Trophoblast cell (in vitro differentiated cells and primary cell): ENCODE measurements at regions not wholly inside any gene's neighbourhood (a gene's known extent, or its start where the extent isn't known, plus 50 kb on each side); places are given as distances from the start of the nearest gene placed in this dataset.
"Not testable (repeated sequence)": the region's sequence is repeated elsewhere in the genome, so short reads cannot be mapped to it uniquely, and the experiment has no call there.

Source experiments
- DNase-seq, 2 donors: peaks; one replicate each; pipeline ENCODE4 v3.0.0-alpha.2; 2016
- H2AFZ ChIP-seq: 2 replicates; pipeline ENCODE4 v1.6.1; 2013; ENCODE audit warnings: low read length, moderate library complexity, mild to moderate bottlenecking; ENCODE audit not compliant: insufficient read depth, poor library complexity
- H2AK5ac ChIP-seq: 2 replicates; pipeline ENCODE4 v1.6.1; 2013; ENCODE audit warnings: mild to moderate bottlenecking, low read length
- H2BK120ac ChIP-seq: 2 replicates; pipeline ENCODE4 v1.6.1; 2013; ENCODE audit warnings: low read length, mild to moderate bottlenecking, moderate library complexity; ENCODE audit not compliant: insufficient read depth, poor library complexity
- H2BK12ac ChIP-seq: 2 replicates; pipeline ENCODE4 v1.6.1; 2013; ENCODE audit warnings: mild to moderate bottlenecking, low read length, moderate library complexity
- H2BK5ac ChIP-seq: 2 replicates; pipeline ENCODE4 v1.6.1; 2013; ENCODE audit warnings: low read length, low read depth, moderate library complexity, mild to moderate bottlenecking; ENCODE audit not compliant: poor library complexity
- H3K14ac ChIP-seq: 2 replicates; pipeline ENCODE4 v1.6.1; 2013; ENCODE audit warnings: mild to moderate bottlenecking, low read length
- H3K18ac ChIP-seq: 2 replicates; pipeline ENCODE4 v1.6.1; 2013; ENCODE audit warnings: mild to moderate bottlenecking, low read length
- H3K23ac ChIP-seq: 2 replicates; pipeline ENCODE4 v1.6.1; 2013; ENCODE audit warnings: low read length
- H3K27ac ChIP-seq: 2 replicates; pipeline ENCODE4 v1.5.1; 2013; ENCODE audit warnings: low read depth, mild to moderate bottlenecking, inconsistent platforms, low read length, moderate library complexity
- H3K27me3 ChIP-seq: 2 replicates; pipeline ENCODE4 v1.6.1; 2013; ENCODE audit warnings: inconsistent platforms, mild to moderate bottlenecking, low read length, moderate library complexity; ENCODE audit not compliant: insufficient read depth
- H3K36me3 ChIP-seq, 2 experiments: 1 replicate in 1 of 2; 2 replicates in 1 of 2; pipeline ENCODE4 v1.6.1; 2013; ENCODE audit warnings: low read length in 2 of 2, mild to moderate bottlenecking in 2 of 2, moderate library complexity in 1 of 2; ENCODE audit not compliant: insufficient read depth in 2 of 2, control insufficient read depth in 1 of 2
- H3K4ac ChIP-seq: 2 replicates; pipeline ENCODE4 v1.6.1; 2013; ENCODE audit warnings: low read depth, mild to moderate bottlenecking, low read length, moderate library complexity
- H3K4me1 ChIP-seq, 2 experiments: 1 replicate in 1 of 2; 2 replicates in 1 of 2; pipeline ENCODE4 v1.6.1; 2013; ENCODE audit warnings: low read length in 2 of 2, mild to moderate bottlenecking in 2 of 2, moderate library complexity in 1 of 2; ENCODE audit not compliant: insufficient read depth in 2 of 2, control insufficient read depth in 1 of 2
- H3K4me2 ChIP-seq: 2 replicates; pipeline ENCODE4 v1.6.1; 2013; ENCODE audit warnings: inconsistent platforms, mild to moderate bottlenecking, low read length, moderate library complexity
- H3K4me3 ChIP-seq: 2 replicates; pipeline ENCODE4 v1.5.1; 2013; ENCODE audit warnings: mild to moderate bottlenecking, low read depth, low read length, inconsistent platforms
- H3K79me1 ChIP-seq: one replicate; pipeline ENCODE4 v1.6.1; 2013; ENCODE audit warnings: low read length
- H3K79me2 ChIP-seq: 2 replicates; pipeline ENCODE4 v1.6.1; 2013; ENCODE audit warnings: low read length, mild to moderate bottlenecking; ENCODE audit not compliant: control insufficient read depth, insufficient read depth, poor library complexity
- H3K9ac ChIP-seq: 2 replicates; pipeline ENCODE4 v1.6.1; 2013; ENCODE audit warnings: mild to moderate bottlenecking, low read length
- H3K9me3 ChIP-seq: 2 replicates; pipeline ENCODE4 v1.6.1; 2013; ENCODE audit warnings: low read depth, mild to moderate bottlenecking, control low read depth, inconsistent platforms, low read length; ENCODE audit not compliant: insufficient read depth
- H4K12ac ChIP-seq: 2 replicates; pipeline ENCODE4 v1.6.1; 2013; ENCODE audit warnings: low read depth, mild to moderate bottlenecking, low read length, moderate library complexity
- H4K8ac ChIP-seq: 2 replicates; pipeline ENCODE4 v1.6.1; 2013; ENCODE audit warnings: low read depth, mild to moderate bottlenecking, low read length, moderate library complexity
- H4K91ac ChIP-seq: one replicate; pipeline ENCODE4 v1.6.1; 2013; ENCODE audit warnings: low read depth, mild to moderate bottlenecking, low read length, moderate library complexity
- WGBS: extraction: QIAGEN DNeasy Blood & Tissue Kit; methylation state at CpG from one replicate; pipeline ENCODE4 v1.1.7; 2013; ENCODE audit warnings: missing lambda C conversion rate; ENCODE audit not compliant: insufficient read length, insufficient coverage; ENCODE audit errors: extremely low coverage; 5-methylcytosine and 5-hydroxymethylcytosine counted together

DNA sequence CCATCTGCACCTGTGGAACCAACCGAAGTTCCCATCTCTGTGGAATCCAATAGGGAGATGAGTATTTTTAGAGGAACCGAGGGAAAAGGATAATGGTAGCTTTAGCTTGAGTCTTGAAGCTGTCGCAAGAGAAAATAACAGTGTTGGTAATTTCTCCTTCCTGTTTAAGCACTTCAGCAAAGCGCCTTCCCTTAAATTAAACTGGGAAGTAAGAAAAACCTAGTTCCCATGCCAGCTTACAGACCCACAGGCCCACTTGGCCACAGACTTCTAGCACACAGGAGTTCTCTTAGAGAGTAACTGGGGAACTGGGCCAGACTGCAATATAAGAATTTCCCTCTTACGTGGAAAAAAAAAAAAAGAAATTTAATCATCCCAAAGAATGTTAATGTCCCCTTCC, 223.8 kb downstream of the EFCAB11 start:
- Histone ChIP-seq H4K8ac (no peak overlapping the region), H2BK5ac (no peak overlapping the region), H3K9ac (no peak overlapping the region), H3K14ac (no peak overlapping the region), H3K4me2 (no peak overlapping the region), H4K12ac (no peak overlapping the region), H3K23ac (no peak overlapping the region), H2BK120ac (no peak overlapping the region), H3K79me2 (no peaks in the 10 kb centered on the region), H3K27ac (no peak overlapping the region), H3K9me3 (no peaks in the 10 kb centered on the region), H2BK12ac (no peak overlapping the region), H2AK5ac (no peak overlapping the region), H3K36me3 (no peaks in the 10 kb centered on the region), H3K4me3 (no peak overlapping the region), H3K18ac (no peak overlapping the region), H3K27me3 (no peaks in the 10 kb centered on the region), H2AFZ (no peak overlapping the region), H3K4ac (no peak overlapping the region), H4K91ac (no peak overlapping the region), H3K79me1 (no peaks in the 10 kb centered on the region), H3K4me1 (no peaks in the 10 kb centered on the region)
- peak in 1 of 2 donors; percentile 10 for DNase-seq
- no CpG with 5 or more reads among the region's 5 CpGs for WGBS

DNA sequence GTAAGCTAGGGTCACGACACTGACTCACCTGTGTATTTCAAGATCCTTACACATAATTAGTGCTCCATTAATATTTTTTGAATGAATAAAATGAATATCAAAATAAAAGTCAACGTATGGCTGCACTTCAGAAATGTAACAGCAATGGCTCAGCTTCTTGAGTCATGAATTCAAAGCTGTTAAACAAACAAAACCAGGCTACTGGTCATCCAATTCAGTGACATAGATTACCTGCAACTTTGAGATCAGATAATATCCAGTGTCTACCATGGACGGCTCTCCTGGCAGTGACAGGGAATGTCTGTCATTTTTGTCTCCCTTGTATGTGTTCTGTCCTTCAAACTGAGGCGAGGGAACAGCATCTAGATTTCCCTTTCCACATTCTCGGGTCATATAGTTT, 225.6 kb downstream of the EFCAB11 start:
- H3K79me1 ChIP-seq, result no peaks in the 10 kb centered on the region
- H3K9me3 ChIP-seq, result no peaks in the 10 kb centered on the region
- no peak overlapping the region for H3K9ac ChIP-seq
- no peak overlapping the region for H4K8ac ChIP-seq
- no CpG with 5 or more reads among the region's 5 CpGs for WGBS
- H3K79me2 ChIP-seq, result no peaks in the 10 kb centered on the region
- peak in 1 of 2 donors; percentile 21 for DNase-seq
- H2BK12ac ChIP-seq, result no peak overlapping the region
- no peak overlapping the region for H4K12ac ChIP-seq
- no peak overlapping the region for H3K4me3 ChIP-seq
- no peaks in the 10 kb centered on the region for H3K36me3 ChIP-seq
- no peak overlapping the region for H3K23ac ChIP-seq
- H3K4me1 ChIP-seq, result no peaks in the 10 kb centered on the region
- no peak overlapping the region for H3K14ac ChIP-seq
- no peak overlapping the region for H3K4ac ChIP-seq
- H3K27me3 ChIP-seq, result no peaks in the 10 kb centered on the region
- H2BK5ac ChIP-seq, result no peak overlapping the region
- no peak overlapping the region for H2AFZ ChIP-seq
- H4K91ac ChIP-seq, result no peak overlapping the region
- no peak overlapping the region for H3K4me2 ChIP-seq
- no peak overlapping the region for H2BK120ac ChIP-seq
- H3K18ac ChIP-seq, result no peak overlapping the region
- no peak overlapping the region for H3K27ac ChIP-seq
- H2AK5ac ChIP-seq, result no peak overlapping the region

DNA sequence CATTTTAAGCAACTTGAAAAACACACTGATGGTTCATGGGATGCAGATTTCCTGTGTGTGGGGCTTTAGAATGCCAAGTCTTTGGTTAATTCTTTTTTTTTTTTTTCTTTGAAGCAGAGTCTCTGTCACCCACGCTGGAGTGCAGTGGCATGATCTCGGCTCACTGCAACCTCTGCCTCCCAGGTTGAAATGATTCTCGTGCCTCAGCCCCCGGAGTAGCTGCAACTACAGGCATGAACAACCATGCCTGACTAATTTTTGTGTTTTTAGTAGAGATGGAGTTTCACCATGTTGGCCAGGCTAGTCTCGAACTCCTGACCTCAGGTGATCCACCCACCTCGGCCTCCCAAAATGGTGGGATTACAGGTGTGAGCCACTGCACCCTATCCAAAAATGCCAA, 228.3 kb downstream of the EFCAB11 start:
- DNase-seq, H3K14ac ChIP-seq, H2BK120ac ChIP-seq, H3K36me3 ChIP-seq, H4K91ac ChIP-seq, H3K4ac ChIP-seq, H3K27ac ChIP-seq, H3K23ac ChIP-seq, H3K79me1 ChIP-seq, H4K8ac ChIP-seq, H3K18ac ChIP-seq, H3K4me3 ChIP-seq, H2AK5ac ChIP-seq, H2BK12ac ChIP-seq, H2BK5ac ChIP-seq, H3K9ac ChIP-seq, H2AFZ ChIP-seq, H3K9me3 ChIP-seq, H3K4me1 ChIP-seq, H4K12ac ChIP-seq, H3K27me3 ChIP-seq, H3K79me2 ChIP-seq, H3K4me2 ChIP-seq: not testable (repeated sequence)
- WGBS, result no CpG with 5 or more reads among the region's 6 CpGs

DNA sequence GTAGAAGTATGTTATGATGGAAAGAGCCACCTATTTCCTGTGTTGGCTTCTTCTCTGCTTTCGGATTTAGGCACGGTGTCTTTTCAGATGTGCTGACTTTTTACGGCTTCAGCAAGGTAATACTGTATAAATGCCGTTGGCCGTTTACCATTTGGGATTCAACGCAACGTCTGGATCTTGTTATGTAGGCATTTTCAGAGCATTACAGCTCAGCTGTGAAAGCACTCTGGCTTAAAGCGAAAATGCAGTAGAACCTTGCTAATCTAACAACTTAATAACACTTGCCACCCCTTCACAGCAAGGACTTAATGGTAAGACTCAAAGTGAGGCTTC, 229.9 kb downstream of the EFCAB11 start:
- H3K36me3 ChIP-seq, result no peaks in the 10 kb centered on the region
- no CpG with 5 or more reads among the region's 8 CpGs for WGBS
- H2AK5ac ChIP-seq, result no peak overlapping the region

More for the DNA sequence above, 229.9 kb downstream of the EFCAB11 start:
- Histone ChIP-seq H3K4ac (no peak overlapping the region), H3K27ac (no peak overlapping the region), H3K4me3 (no peak overlapping the region), H3K18ac (no peak overlapping the region), H3K27me3 (no peaks in the 10 kb centered on the region), H3K9me3 (no peaks in the 10 kb centered on the region), H3K79me2 (no peaks in the 10 kb centered on the region), H3K9ac (no peak overlapping the region), H2BK5ac (no peak overlapping the region), H3K4me2 (no peak overlapping the region), H2BK12ac (no peak overlapping the region), H4K12ac (no peak overlapping the region), H4K8ac (no peak overlapping the region), H3K23ac (no peak overlapping the region), H3K4me1 (no peaks in the 10 kb centered on the region), H2BK120ac (no peak overlapping the region), H4K91ac (no peak overlapping the region), H3K79me1 (no peaks in the 10 kb centered on the region), H3K14ac (no peak overlapping the region), H2AFZ (no peak overlapping the region)
- peak in 1 of 2 donors; percentile 37 for DNase-seq
